OCI-LY3 (cell line): ENCODE measurements at regions not wholly inside any gene's neighbourhood (a gene's known extent, or its start where the extent isn't known, plus 50 kb on each side); places are given as distances from the start of the nearest gene placed in this dataset.
A peak's percentile ranks its signal among the peaks of the same experiment; 100 is the strongest.

ENCODE experiments used
- H2AFZ ChIP-seq: fragments of 200-600, 300-600 bp; shearing (Covaris generic); 2 replicates; pipeline ENCODE4 v1.6.0; 2014; ENCODE audit warnings: antibody characterized with exemption, low read depth, low read length
- H3K27ac ChIP-seq: fragments of 200-600, 300-600 bp; sonication (generic); 2 replicates; pipeline ENCODE4 v1.5.1; 2014; ENCODE audit warnings: mild to moderate bottlenecking, low read length, moderate library complexity, mixed read lengths
- H3K27me3 ChIP-seq: fragments of 200-600, 300-600 bp; sonication (generic); 2 replicates; pipeline ENCODE4 v1.6.1; 2014; ENCODE audit warnings: low read depth, low read length, mixed read lengths
- H3K36me3 ChIP-seq: fragments of 200-600, 300-600 bp; sonication (generic); replicated peaks from 2 replicates; pipeline ENCODE3; 2014; ENCODE audit warnings: low read depth, low read length, mixed read lengths
- H3K4me1 ChIP-seq: fragments of 300-600, 200-600 bp; sonication (generic); 2 replicates; pipeline ENCODE4 v1.6.1; 2014; ENCODE audit warnings: low read length, mixed read lengths
- H3K4me2 ChIP-seq: fragments of 200-600, 300-600 bp; sonication (generic); 2 replicates; pipeline ENCODE4 v1.6.1; 2014; ENCODE audit warnings: low read length, mixed read lengths
- H3K4me3 ChIP-seq: fragments of 300-600, 200-600 bp; sonication (generic); 2 replicates; pipeline ENCODE4 v1.5.1; 2014; ENCODE audit warnings: antibody characterized with exemption, mild to moderate bottlenecking, low read length, moderate library complexity
- H3K79me2 ChIP-seq: fragments of 300-600, 200-600 bp; shearing (Covaris generic); 2 replicates; pipeline ENCODE4 v1.6.1; 2014; ENCODE audit warnings: mild to moderate bottlenecking, low read length, mixed read lengths
- H3K9ac ChIP-seq: fragments of 300-600, 200-600 bp; shearing (Covaris generic); 2 replicates; pipeline ENCODE4 v1.6.0; 2014; ENCODE audit warnings: mild to moderate bottlenecking, low read length, moderate library complexity
- H3K9me3 ChIP-seq: fragments of 200-600, 300-600 bp; shearing (Covaris generic); 2 replicates; pipeline ENCODE4 v1.6.1; 2014; ENCODE audit warnings: low read length, mixed read lengths; ENCODE audit not compliant: insufficient read depth
- H4K20me1 ChIP-seq: fragments of 200-600, 300-600 bp; sonication (generic); 2 replicates; pipeline ENCODE4 v1.6.1; 2016; ENCODE audit warnings: low read length, mixed read lengths; ENCODE audit not compliant: insufficient read depth
- CTCF ChIP-seq: fragments of 200-600, 300-600 bp; sonication (generic); IDR thresholded peaks from 2 replicates; pipeline ENCODE4 v1.5.1; 2014; ENCODE audit warnings: antibody characterized with exemption, low read length, low read depth
- EZH2phosphoT487 ChIP-seq: fragments of 200-600 bp; shearing (Covaris generic); IDR thresholded peaks from 2 replicates; pipeline ENCODE4 v1.6.1; 2018; ENCODE audit warnings: antibody characterized with exemption, mixed run types, low read depth

- H4K20me1 ChIP-seq = no peaks in the 10 kb centered on the region
- no peak overlapping the region for H3K27ac ChIP-seq
- H3K4me2 ChIP-seq = no peak overlapping the region
- peaks cover 6% of the 10 kb centered on the region for H3K4me1 ChIP-seq
- no peak overlapping the region for H3K4me3 ChIP-seq
- H3K79me2 ChIP-seq = no peaks in the 10 kb centered on the region
- H3K9me3 ChIP-seq = no peaks in the 10 kb centered on the region
- no peak overlapping the region for H2AFZ ChIP-seq
- no peak overlapping the region for H3K9ac ChIP-seq
- no peaks in the 10 kb centered on the region for H3K36me3 ChIP-seq
- TF ChIP-seq CTCF (no peak), EZH2phosphoT487 (no peak)
- H3K27me3 ChIP-seq = no peaks in the 10 kb centered on the region
Observed at GRCh38 chr6:15027472-15027871, 218.4 kb upstream of the JARID2 start.

- Histone ChIP-seq H3K4me1 (peaks cover 5% of the 10 kb centered on the region), H3K9ac (no peak overlapping the region), H3K4me3 (no peak overlapping the region), H3K79me2 (no peaks in the 10 kb centered on the region), H3K4me2 (no peak overlapping the region), H2AFZ (no peak overlapping the region), H3K27ac (no peak overlapping the region), H3K36me3 (no peaks in the 10 kb centered on the region), H4K20me1 (no peaks in the 10 kb centered on the region), H3K9me3 (no peaks in the 10 kb centered on the region), H3K27me3 (no peaks in the 10 kb centered on the region)
- no peak for TF ChIP-seq EZH2phosphoT487
Observed at GRCh38 chr6:15032015-15032414, 213.9 kb upstream of the JARID2 start.

GRCh38 chr6:15033850-15034203 is 212.0 kb upstream of the JARID2 start:
- Histone ChIP-seq H3K79me2 (no peaks in the 10 kb centered on the region), H3K36me3 (no peaks in the 10 kb centered on the region), H3K9ac (no peak overlapping the region), H3K4me1 (peaks cover 6% of the 10 kb centered on the region), H4K20me1 (no peaks in the 10 kb centered on the region), H3K9me3 (no peaks in the 10 kb centered on the region), H2AFZ (no peak overlapping the region), H3K4me3 (no peak overlapping the region), H3K4me2 (no peak overlapping the region), H3K27me3 (no peaks in the 10 kb centered on the region), H3K27ac (no peak overlapping the region)
- TF ChIP-seq CTCF (no peak), EZH2phosphoT487 (no peak)

- Histone ChIP-seq H3K4me1 (peaks cover 6% of the 10 kb centered on the region), H3K4me2 (peak overlapping the region; percentile 39), H3K36me3 (no peaks in the 10 kb centered on the region), H3K27me3 (no peaks in the 10 kb centered on the region), H3K9ac (no peak overlapping the region), H2AFZ (no peak overlapping the region), H3K4me3 (no peak overlapping the region), H3K27ac (no peak overlapping the region), H4K20me1 (no peaks in the 10 kb centered on the region), H3K9me3 (no peaks in the 10 kb centered on the region), H3K79me2 (no peaks in the 10 kb centered on the region)
- no peak for TF ChIP-seq EZH2phosphoT487
- no peak for TF ChIP-seq CTCF
Observed at GRCh38 chr6:15036690-15037245, 209.1 kb upstream of the JARID2 start.

GRCh38 chr6:15037253-15037652 is 208.6 kb upstream of the JARID2 start:
- no peaks in the 10 kb centered on the region for H3K9me3 ChIP-seq
- no peaks in the 10 kb centered on the region for H3K36me3 ChIP-seq
- no peaks in the 10 kb centered on the region for H3K79me2 ChIP-seq
- no peak overlapping the region for H3K27ac ChIP-seq
- peak overlapping the region; percentile 39 for H3K4me2 ChIP-seq
- H2AFZ ChIP-seq = no peak overlapping the region
- H3K4me3 ChIP-seq = no peak overlapping the region
- no peak for TF ChIP-seq EZH2phosphoT487
- TF ChIP-seq CTCF = no peak
- no peaks in the 10 kb centered on the region for H3K27me3 ChIP-seq
- H4K20me1 ChIP-seq = no peaks in the 10 kb centered on the region
- H3K9ac ChIP-seq = no peak overlapping the region
- H3K4me1 ChIP-seq = peaks cover 6% of the 10 kb centered on the region
